GM19035 (cell line): ENCODE measurements at regions not wholly inside any gene's neighbourhood (a gene's known extent, or its start where the extent isn't known, plus 50 kb on each side); places are given as distances from the start of the nearest gene placed in this dataset.
"Not testable (repeated sequence)": the region's sequence is repeated elsewhere in the genome, so short reads cannot be mapped to it uniquely, and the experiment has no call there.

Experiments used
- ATAC-seq: cut with Tn5 transposase; IDR thresholded peaks from one replicate; pipeline ENCODE4 v1.9.1; 2021; ENCODE audit not compliant: unreplicated experiment

DNA sequence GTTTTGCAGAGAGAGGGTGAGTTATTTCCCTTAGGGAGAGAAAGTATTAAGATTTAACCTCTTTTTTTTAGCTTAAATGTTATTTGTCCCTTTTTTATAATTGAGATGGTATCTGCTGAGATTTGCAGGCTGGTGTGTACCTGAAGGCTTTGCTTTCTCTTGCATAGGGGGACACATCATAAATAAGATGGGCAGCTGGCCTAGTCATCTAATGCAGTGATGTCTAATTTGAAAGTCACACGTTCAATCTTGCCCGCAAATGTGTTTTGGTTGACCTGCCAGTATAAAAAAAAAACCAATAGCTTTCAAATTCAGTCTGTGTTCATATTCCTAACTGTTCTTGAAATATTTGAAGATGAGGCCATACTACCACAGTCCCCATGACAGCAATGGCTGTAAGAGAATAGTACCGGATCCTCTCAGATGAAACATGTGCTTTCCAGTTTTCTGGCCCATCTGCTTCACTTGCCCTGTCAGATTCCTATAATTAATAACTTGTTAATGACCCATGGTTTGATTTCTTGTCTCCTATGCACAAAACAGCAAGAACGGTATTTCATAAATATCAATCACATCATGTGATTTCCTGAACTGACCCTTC lies 914.2 kb downstream of the IPMK start:
- no peak for ATAC-seq

DNA sequence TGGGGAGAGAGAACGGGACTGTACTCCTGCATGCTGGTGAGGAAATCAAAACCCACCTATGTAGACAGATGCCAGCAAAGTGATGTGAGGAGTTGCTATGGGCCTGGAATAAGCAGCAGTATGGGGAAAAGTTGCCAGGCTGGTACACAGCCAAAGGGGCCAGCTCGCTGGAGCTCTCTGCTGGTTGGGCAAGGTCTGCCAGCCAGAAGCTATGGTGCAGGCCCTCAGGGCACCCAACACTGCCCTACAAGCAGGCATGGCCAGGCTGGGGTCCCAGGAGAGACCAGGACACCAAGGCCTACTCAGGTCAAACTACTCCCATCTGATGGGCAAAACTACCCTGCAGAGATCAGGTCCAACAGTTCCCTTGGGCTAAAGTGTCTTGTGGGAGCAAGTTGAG lies 916.6 kb downstream of the IPMK start:
- ATAC-seq = no peak

DNA sequence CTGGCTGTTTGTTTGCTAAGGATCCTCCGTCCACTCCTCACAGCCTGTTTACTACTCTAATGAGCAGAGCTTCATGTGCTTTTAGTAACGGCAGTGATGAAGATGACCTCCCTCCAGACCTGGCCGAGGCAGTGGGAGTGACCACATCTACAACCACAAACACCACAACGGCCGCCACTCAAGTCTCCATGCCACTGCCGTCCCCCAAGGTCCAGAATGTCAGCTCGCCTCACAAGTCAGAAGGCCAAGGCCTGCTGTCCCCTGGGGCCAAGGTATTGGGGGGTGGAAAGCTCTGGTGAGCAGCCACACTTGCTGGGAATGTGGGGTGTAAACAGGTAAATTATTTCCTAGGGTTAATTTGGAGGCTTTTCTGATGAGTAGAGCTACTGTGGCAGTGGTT lies 926.4 kb downstream of the IPMK start:
- no peak for ATAC-seq

DNA sequence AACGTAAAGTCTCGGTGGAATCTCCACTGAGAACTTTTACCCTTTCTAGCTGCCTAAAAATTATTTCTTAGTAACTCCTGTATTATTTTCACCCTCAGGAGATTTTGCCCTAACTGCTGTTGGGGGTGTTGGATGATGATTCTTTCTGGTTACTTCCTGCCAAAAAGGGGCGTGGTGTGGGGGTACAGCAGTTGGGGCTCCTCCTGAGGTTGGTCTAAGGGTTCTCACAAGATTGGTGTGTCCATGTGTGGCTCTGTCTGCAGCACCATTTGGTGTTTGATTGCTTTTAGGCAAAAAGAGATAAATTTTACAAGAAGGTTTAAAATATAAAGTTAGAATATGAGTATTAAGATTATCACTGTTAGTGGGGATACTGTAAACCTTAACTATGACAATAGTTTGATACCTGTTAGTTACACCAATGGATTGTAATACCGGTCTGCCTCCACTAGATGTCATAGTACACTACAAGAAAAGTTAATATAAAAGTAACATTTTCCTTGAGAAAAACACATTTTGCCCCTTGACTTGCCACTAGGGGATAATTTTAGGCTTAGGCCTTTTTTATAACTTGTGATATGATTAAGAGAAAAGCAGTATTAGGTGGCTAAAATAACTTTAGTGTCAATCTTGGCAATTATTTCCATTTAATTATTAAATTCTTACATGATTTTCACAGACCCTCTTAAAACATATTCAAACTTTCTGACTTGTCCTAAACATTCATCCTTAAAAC lies 928.7 kb downstream of the IPMK start:
- peak; percentile 72 for ATAC-seq

DNA sequence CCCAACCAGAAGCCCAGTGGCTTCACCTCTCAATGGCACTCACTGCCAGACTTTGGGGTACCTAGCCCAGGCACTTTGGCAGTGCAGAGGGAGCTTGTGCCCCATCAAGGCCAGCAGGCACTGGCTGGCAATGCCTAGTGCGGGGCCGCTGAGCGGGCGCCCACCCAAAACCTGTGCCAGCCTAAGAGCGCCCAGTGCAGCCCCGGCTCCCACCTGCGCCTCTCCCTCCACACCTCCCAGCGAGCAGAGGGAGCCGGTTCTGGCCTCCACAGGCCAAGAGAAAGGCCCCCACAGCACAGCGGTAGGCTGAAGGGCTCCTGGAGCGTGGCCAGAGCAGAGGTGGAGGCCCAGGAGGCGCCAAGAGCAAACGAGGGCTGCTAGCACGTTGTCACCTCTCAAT lies 930.8 kb downstream of the IPMK start:
- no peak for ATAC-seq

DNA sequence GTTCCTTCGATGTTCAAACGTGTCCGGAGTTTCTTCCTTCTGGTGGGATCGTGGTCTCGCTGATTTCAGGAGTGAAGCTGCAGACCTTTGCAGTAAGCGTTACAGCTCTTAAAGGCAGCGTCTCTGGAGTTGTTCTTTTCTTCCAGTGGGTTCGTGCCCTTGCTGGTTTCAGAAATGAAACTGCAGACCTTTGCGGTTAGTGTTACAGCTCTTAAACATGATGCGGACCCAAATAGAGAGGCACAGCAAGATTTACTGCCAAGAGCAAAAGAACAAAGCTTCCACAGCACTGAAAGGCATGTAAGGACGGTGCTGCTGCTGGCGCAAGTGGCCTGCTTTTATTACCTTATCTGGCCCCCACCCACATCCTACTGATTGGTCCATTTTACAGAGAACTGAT lies 931.4 kb downstream of the IPMK start:
- ATAC-seq = no peak

DNA sequence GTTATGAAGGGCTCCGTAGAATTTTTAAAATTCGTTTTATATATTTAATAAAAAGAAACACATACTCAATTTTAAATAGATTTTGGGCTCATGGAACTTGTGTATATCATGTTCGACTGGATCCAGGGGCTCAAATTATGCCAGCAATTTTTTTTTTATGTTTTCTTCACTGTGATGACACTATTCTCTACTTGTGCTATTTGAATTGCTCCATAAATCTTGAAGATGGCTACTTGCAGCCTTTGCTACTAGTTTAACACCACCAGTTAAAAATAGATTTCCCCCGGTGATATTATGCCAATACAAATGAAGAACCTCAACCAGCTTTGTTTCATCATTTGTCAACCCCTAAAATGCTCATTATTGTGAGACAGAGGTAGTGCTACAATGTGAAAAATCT lies 933.2 kb downstream of the IPMK start:
- ATAC-seq = no peak

DNA sequence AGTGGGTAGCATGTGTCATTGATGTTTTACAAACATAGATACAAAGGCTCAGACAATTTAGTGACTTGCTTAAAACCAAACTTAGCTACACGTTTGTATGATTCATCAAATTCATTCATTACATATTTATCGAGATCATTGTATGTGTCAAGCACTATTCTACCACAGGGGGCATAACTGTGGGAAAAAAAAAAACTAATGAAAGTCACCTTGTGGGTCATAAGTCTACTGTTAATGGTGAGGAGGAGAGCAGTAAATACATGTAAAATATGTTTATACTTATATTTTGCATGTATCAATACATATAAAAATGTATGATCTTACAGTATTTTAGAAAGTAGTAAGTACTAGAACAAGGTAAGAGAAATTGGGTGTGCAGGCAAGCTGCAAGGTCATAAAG lies 933.8 kb downstream of the IPMK start:
- no peak for ATAC-seq

DNA sequence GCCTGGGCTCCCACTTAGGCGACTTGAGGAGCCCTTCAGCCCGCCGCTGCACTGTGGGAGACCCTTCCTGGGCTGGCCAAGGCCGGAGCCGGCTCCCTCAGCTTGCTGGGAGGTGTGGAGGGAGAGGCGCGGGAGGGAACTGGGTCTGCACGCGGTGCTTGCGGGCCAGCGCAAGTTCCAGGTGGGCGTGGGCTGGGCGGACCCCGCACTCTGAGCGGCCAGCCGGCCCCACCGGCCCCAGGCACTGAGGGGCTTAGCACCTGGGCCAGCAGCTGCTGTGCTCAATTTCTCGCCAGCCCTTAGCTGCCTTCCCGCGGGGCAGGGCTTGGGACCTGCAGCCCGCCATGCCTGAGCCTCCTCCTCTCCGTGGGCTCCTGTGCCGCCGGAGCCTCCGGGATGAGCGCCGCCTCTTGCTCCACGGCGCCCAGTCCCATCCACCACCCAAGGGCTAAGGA lies 946.3 kb downstream of the IPMK start:
- not testable (repeated sequence) for ATAC-seq

DNA sequence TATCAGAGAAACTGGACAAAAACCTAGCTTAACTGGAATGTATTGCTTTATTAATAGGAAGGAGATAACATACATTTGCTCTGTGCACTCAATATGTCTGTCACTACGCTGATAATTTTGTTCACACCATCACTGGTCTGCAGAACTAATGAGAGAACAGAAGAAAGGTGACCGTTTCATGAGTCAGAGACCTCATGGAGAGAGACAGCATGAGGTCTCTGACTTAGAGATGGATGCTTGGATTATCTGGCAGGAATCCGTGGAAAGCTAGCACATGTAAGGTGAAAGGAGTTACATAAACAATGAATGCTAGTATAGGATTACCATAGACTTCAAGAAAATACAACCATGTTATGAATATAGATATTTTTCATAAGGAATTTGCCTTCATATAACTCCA lies 947.3 kb downstream of the IPMK start:
- ATAC-seq = no peak

DNA sequence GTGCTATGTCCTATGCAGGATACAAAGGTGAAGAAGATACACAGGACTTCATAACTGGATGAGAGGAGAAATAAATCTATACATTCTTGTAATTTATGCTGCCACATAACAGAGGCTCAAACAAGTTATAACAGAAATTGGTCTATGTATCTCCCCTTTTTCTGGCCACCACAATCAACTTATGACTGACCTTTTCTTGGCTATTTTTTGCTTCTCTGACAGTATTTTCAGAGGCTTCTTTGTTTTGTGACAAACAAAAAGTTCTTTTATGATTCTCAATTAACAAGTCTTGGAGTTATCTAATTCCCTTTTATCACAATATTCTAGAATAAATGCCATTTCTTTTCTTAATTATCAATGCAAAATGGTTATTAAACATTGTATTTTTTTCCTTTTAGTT lies 953.0 kb upstream of the ZWINT start:
- no peak for ATAC-seq

DNA sequence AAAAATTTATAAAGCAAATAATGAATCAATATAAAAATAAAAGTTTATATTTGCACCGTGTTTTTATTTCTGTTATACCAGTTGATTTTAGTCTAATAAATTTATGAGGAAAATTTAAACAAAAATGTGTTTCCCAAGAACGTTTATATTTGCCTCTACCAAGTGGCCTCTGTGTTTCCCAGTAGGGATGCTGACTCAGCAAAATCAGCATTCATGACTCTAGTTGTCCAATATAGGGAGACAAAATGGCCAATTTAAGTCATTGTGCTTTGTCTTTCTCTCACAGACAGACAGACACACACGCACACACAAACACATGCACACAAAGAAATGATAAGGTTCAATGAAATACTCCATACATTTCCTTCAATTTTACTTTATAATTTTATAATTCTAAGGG lies 942.5 kb upstream of the ZWINT start:
- ATAC-seq = no peak

DNA sequence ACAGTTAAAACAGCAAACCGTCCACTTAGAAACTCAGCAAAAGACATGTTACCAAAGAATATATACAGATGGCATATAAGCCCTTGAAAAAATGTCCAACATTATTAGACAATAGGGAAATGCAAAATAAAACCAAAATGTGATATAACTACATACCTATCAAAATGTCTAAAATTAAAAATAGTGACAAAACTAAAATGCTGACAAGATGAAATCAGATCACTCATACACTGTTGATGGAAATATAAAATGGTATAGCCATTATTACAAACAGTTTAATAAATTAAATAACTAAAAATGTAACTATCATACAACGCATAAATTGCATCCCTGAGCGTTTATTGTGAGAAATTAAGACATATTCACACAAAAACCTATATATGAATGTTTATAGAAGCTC lies 939.7 kb upstream of the ZWINT start:
- no peak for ATAC-seq

DNA sequence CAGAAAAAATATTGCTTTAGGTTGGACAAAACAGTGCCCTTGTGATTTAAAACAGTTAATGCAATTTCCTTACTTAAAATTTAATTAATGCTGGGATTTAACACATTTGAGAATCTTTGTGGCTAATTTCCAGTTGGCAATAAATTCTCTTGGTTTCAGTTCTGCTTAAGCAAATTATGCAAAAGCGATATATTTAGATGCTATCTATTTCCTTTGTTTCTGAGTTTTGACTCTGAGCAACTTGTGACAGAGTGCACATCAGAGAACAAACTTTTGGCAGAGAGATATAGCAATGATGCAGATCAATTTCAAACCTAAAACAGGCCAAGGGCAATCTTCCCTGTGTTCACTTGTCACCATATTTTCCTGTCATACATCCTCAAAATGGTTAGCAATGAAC lies 933.6 kb upstream of the ZWINT start:
- ATAC-seq = no peak

DNA sequence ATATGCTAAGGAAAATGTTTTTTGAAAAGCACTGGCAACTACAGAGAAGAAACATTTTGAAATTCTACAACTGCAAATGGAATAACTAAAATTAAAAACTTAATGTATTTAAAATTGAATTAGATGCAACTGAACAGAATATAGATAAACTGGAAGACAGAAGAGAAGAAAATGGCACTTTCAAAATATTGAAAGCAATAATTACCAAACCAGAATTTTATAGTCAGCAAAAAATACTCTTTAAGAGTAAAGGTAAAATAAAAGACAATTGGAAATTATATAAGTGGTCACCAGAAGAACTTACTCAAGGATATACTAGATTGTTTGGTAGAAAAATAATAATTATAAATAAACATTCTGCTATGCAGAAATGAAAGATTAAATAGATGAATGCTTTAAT lies 927.7 kb upstream of the ZWINT start:
- ATAC-seq = no peak

DNA sequence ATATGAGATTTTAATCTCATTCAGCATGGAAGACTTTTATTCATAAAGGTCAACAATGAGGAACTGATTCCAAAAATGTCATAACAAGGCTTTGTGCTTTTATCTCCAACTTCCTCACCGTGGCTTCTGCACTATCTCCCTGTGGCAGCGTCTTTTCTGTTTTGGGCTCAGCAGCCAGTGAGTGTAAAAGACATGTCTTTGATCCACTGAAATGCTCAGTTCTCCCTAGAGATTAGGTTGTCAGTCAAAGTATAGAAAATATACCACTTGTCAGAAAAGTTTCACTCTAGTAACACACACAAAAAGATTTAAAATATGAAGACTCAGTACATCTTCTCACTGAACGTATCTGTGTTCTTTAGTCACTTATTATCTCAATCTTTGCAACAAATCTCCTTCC lies 901.8 kb upstream of the ZWINT start:
- ATAC-seq = no peak

DNA sequence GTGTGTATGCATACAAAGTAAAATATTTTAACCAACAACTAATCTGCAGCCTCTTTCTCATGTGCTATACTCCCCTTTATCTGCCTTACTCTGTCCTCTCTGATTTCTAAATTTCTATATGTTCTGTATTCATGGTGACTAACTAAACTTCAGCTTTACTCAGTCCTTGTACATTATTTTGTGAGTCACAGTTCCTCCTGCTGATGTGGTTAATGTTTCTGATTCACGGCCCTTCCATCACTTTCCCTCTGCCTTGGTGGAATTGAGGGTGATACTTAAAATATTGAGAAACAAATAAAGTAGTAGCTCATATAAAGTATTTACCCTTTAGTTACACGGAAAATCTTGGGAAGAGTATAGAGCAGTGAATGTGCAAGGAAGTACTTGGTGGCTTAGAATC lies 899.1 kb upstream of the ZWINT start:
- ATAC-seq = no peak

DNA sequence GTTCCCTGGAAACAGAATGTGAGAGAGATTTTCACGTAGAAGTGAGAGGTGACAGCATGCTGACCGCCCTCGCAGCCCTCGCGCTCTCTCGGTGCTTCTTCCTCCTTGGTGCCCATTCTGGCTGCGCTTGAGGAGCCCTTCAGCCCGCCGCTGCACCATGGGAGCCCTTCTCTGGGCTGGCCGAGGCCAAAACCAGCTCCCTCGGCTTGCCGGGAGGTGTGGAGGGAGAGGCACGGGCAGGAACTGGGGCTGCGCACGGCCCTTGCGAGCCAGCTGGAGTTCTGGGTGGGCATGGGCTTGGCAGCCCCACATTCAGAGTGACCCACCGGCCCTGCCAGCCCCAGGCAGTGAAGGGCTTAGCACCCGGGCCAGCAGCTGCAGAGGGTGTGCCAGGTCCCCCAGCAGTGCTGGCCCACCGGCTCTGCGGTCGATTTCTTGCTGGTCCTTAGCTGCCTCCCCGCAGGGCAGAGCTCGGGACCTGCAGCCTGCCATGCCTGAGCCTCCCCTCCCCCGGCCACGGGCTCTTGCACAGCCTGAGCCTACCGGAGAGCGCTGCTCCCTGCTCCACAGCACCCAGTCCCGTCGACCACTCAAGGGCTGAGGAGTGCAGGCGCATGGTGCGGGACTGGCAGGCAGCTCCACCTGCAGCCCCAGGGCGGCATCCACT lies 888.7 kb upstream of the ZWINT start:
- ATAC-seq = no peak

DNA sequence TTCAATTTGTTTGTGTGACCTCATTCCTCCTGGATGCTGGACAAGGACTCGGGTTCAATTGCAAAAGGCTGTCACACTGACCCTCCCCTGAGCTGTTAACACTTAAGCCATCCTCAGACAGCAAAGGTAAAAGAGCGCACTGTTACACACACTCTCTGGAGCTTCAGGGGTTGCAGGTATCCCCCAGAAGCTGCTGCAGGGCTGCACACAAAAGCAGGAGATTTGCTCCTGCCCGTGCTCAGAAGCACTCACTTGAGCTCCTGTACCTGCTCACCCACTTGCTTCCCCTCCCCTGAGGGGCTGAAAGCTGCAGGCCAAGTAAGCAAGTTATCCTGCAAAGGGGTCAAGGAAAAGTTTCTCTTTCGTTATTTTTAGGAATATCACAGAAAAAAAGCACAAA lies 886.2 kb upstream of the ZWINT start:
- ATAC-seq = no peak

DNA sequence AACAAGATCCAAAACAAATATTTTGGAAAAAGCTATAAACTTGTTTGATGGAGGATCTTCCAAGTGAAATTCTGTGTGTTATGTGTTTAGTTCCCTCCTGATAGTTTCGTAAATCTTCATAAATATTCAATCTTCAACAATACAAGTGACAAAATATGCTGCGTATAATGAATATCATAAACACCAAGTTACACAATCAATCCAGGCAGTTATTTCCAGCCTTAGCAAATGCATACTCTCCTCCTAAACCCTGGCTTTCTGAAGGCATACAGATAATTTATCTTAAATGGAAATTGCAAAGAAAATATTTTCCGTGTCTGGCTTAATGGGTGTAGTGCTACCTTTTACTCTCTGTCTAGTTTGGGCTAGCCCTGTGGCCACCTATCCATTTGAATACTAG lies 864.9 kb upstream of the ZWINT start:
- ATAC-seq = no peak

DNA sequence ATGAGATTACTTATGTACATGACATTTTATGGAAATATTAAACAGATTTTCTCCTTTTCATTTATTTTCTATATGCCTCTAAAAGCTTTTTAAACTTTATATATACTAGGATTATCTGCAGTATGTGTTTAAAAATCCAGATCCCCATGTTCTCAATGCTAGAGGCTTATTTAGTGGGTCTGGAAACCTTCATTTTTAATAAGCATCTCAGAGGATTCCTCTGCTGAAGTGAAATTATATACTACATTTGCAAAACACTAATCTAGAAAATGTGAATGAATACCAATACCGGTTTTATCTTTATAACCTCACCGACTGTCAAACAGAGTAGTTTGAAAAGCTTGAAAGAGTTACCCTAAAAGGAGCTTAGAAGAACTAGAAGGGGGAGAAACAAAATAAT lies 863.8 kb upstream of the ZWINT start:
- ATAC-seq = no peak

DNA sequence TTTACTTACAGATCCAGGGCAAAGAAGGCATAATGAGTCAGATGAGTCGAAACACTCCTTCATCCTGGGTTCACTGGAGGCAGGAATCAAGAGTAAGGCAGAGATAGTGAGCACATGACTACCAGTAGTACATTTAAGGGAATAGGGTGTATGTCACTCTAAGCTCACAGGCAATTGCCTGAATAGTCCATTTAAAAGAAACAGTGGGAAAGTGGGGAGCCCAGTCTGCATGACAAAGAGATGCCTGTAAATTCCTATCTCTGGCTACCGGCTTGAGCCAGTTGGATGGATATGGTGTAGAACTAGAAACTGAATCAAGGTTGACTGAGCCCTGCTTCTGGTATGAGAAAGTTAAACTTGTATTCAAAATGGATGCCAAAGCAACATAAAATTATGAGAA lies 861.5 kb upstream of the ZWINT start:
- no peak for ATAC-seq

DNA sequence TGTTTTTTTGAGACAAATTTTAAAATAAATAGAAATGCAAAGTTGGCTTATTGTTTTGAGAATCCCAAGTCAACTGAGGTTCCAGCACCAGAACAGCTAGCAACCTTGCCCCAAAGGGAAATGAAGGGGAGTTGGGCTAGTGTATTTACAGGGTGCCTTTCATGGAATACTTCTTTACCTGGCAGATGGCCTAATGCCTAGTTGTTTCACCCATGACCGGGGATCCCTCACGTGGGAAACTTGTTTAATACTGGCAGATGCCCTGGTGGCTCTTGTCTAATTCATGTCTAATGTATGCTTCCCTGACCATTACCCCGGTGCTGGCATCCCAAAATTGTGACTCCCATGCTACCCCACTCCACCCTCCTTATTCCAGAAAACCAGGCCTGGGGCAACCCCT lies 861.1 kb upstream of the ZWINT start:
- ATAC-seq = no peak
